Mesenchymal stem cell (in vitro differentiated cells and primary cell): ENCODE measurements at regions not wholly inside any gene's neighbourhood (a gene's known extent, or its start where the extent isn't known, plus 50 kb on each side); places are given as distances from the start of the nearest gene placed in this dataset.
A peak's percentile ranks its signal among the peaks of the same experiment; 100 is the strongest.
"Not testable (repeated sequence)": the region's sequence is repeated elsewhere in the genome, so short reads cannot be mapped to it uniquely, and the experiment has no call there.

ENCODE experiments used
- DNase-seq: peaks from one replicate; pipeline ENCODE4 v3.0.0-alpha.2; 2013
- H2AFZ ChIP-seq: one replicate; pipeline ENCODE4 v1.6.1; 2013; ENCODE audit warnings: low read depth, mild to moderate bottlenecking, control low read depth, inconsistent platforms, low read length, moderate library complexity
- H2AK5ac ChIP-seq: 2 replicates; pipeline ENCODE4 v1.6.1; 2013; ENCODE audit warnings: low read length, moderate library complexity, mild to moderate bottlenecking, inconsistent platforms; ENCODE audit not compliant: severe bottlenecking
- H2BK120ac ChIP-seq: one replicate; pipeline ENCODE4 v1.6.1; 2013; ENCODE audit warnings: low read depth, mild to moderate bottlenecking, inconsistent platforms, low read length, moderate library complexity
- H2BK12ac ChIP-seq, 2 experiments: one replicate each; pipeline ENCODE4 v1.6.1; 2013; ENCODE audit warnings: inconsistent platforms in 2 of 2, low read length in 2 of 2, mild to moderate bottlenecking in 2 of 2, moderate library complexity in 2 of 2, control low read depth in 1 of 2
- H2BK15ac ChIP-seq: one replicate; pipeline ENCODE4 v1.6.1; 2013; ENCODE audit warnings: mild to moderate bottlenecking, low read depth, inconsistent platforms; ENCODE audit not compliant: poor library complexity, severe bottlenecking
- H2BK5ac ChIP-seq: 2 replicates; pipeline ENCODE4 v1.6.1; 2013; ENCODE audit warnings: low read depth, mild to moderate bottlenecking, low read length, control low read depth, inconsistent platforms; ENCODE audit not compliant: poor library complexity, severe bottlenecking
- H3K14ac ChIP-seq, 2 experiments: one replicate each; pipeline ENCODE4 v1.6.1; 2013; ENCODE audit warnings: inconsistent platforms in 2 of 2, low read length in 2 of 2, control low read depth in 1 of 2, mild to moderate bottlenecking in 1 of 2, moderate library complexity in 1 of 2
- H3K18ac ChIP-seq, 2 experiments: one replicate each; pipeline ENCODE4 v1.6.1; 2013; ENCODE audit warnings: inconsistent platforms in 2 of 2, low read length in 2 of 2, control low read depth in 1 of 2, low read depth in 1 of 2, mild to moderate bottlenecking in 1 of 2
- H3K23ac ChIP-seq, 2 experiments: one replicate each; pipeline ENCODE4 v1.6.1; 2013; ENCODE audit warnings: inconsistent platforms in 2 of 2, low read length in 2 of 2, mild to moderate bottlenecking in 2 of 2, moderate library complexity in 2 of 2, control low read depth in 1 of 2
- H3K27ac ChIP-seq: 2 replicates; pipeline ENCODE4 v1.5.1; 2013; ENCODE audit warnings: mild to moderate bottlenecking, moderate library complexity, low read length, control low read depth, inconsistent platforms; ENCODE audit not compliant: poor library complexity, severe bottlenecking
- H3K27me3 ChIP-seq, 2 experiments: 2 replicates each; pipeline versions ENCODE4 v1.6.1 to v1.7.0; 2013; ENCODE audit warnings: low read length in 2 of 2, mild to moderate bottlenecking in 2 of 2, moderate library complexity in 2 of 2, control low read depth in 1 of 2, inconsistent platforms in 1 of 2; ENCODE audit not compliant: control insufficient read depth in 1 of 2, insufficient read depth in 1 of 2
- H3K36me3 ChIP-seq, 2 experiments: 2 replicates each; pipeline versions ENCODE4 v1.6.1 to v1.7.0; 2013; ENCODE audit warnings: low read length in 2 of 2, control low read depth in 1 of 2, inconsistent platforms in 1 of 2, low read depth in 1 of 2, mild to moderate bottlenecking in 1 of 2; ENCODE audit not compliant: insufficient read depth in 2 of 2, control insufficient read depth in 1 of 2
- H3K4ac ChIP-seq, 2 experiments: one replicate each; pipeline ENCODE4 v1.6.1; 2013; ENCODE audit warnings: inconsistent platforms in 2 of 2, low read length in 2 of 2, mild to moderate bottlenecking in 2 of 2, moderate library complexity in 2 of 2, control low read depth in 1 of 2, low read depth in 1 of 2
- H3K4me1 ChIP-seq: 2 replicates; pipeline ENCODE4 v1.6.1; 2013; ENCODE audit warnings: low read depth, low read length, control low read depth; ENCODE audit not compliant: control insufficient read depth, insufficient read depth
- H3K4me2 ChIP-seq: 2 replicates; pipeline ENCODE4 v1.6.1; 2013; ENCODE audit warnings: low read length, mild to moderate bottlenecking, inconsistent platforms; ENCODE audit not compliant: poor library complexity, severe bottlenecking
- H3K4me3 ChIP-seq, 2 experiments: 2 replicates each; pipeline versions ENCODE4 v1.5.1 to v1.7.0; 2013; ENCODE audit warnings: low read length in 2 of 2, mild to moderate bottlenecking in 2 of 2, control low read depth in 1 of 2, low read depth in 1 of 2; ENCODE audit not compliant: insufficient read depth in 1 of 2
- H3K79me1 ChIP-seq: replicated peaks from 2 replicates; pipeline ENCODE4 v1.6.1; 2013; ENCODE audit warnings: mild to moderate bottlenecking, control low read depth, low read length, inconsistent platforms; ENCODE audit not compliant: poor library complexity, severe bottlenecking
- H3K9ac ChIP-seq: 2 replicates; pipeline ENCODE4 v1.7.0; 2013; ENCODE audit warnings: mild to moderate bottlenecking, low read length, moderate library complexity
- H3K9me3 ChIP-seq: 2 replicates; pipeline ENCODE4 v1.7.0; 2013; ENCODE audit warnings: mild to moderate bottlenecking, low read length; ENCODE audit not compliant: control insufficient read depth
- H4K8ac ChIP-seq: one replicate; pipeline ENCODE4 v1.6.1; 2013; ENCODE audit warnings: inconsistent platforms, mild to moderate bottlenecking, low read length, moderate library complexity
- H4K91ac ChIP-seq: one replicate; pipeline ENCODE4 v1.6.1; 2013; ENCODE audit warnings: mild to moderate bottlenecking, low read length, inconsistent platforms
- WGBS: methylation state at CpG from one replicate; pipeline ENCODE4 v1.1.7; 2013; ENCODE audit warnings: mixed read lengths; 5-methylcytosine and 5-hydroxymethylcytosine counted together

DNA sequence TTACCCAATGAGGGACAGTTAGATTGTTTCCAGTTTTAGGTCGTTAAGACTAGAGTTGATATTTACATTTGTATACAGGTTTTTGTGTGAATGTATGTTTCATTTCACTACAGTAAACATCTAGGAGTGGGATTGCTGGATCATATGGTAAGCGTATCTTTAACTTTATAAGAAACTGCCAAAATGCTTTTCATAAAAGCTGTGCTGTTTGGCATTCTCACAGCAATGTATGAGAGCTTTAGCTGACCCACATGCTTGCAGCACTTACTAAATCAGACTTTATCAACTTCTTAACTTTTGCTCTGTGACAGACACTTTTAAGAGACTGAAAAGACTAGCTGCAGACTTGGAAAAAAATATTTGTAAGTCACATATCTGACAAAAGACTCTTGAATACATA lies 262.5 kb upstream of the PELI2 start:
- no peak overlapping the region for H2BK120ac ChIP-seq
- H3K79me1 ChIP-seq, result no peaks in the 10 kb centered on the region
- H3K9me3 ChIP-seq, result no peaks in the 10 kb centered on the region
- no peak overlapping the region for H2AK5ac ChIP-seq
- no peak overlapping the region for H3K18ac ChIP-seq
- no peak overlapping the region for H3K14ac ChIP-seq
- no peak overlapping the region for H2AFZ ChIP-seq
- WGBS, result 79% methylated on average over 2 of the region's 2 CpGs
- no peak overlapping the region for H3K23ac ChIP-seq
- no peak overlapping the region for H3K9ac ChIP-seq
- no peak overlapping the region for H3K4me2 ChIP-seq
- no peaks in the 10 kb centered on the region for H3K36me3 ChIP-seq
- no peaks in the 10 kb centered on the region for H3K4me1 ChIP-seq
- no peak overlapping the region for H2BK5ac ChIP-seq
- no peaks in the 10 kb centered on the region for H3K27me3 ChIP-seq
- no peak overlapping the region for H4K91ac ChIP-seq
- no peak for DNase-seq
- no peak overlapping the region for H3K4me3 ChIP-seq
- no peak overlapping the region for H2BK12ac ChIP-seq
- H3K4ac ChIP-seq, result no peak overlapping the region
- H3K27ac ChIP-seq, result no peak overlapping the region
- H4K8ac ChIP-seq, result no peak overlapping the region
- no peak overlapping the region for H2BK15ac ChIP-seq

GRCh38 chr14:55858604-55859003 lies 259.6 kb upstream of the PELI2 start:
- Histone ChIP-seq H3K79me1 (no peaks in the 10 kb centered on the region), H2BK15ac (no peak overlapping the region), H3K27ac (no peak overlapping the region), H3K27me3 (no peaks in the 10 kb centered on the region), H3K9ac (no peak overlapping the region), H3K14ac (no peak overlapping the region), H4K8ac (no peak overlapping the region), H3K23ac (no peak overlapping the region), H3K4me3 (no peak overlapping the region), H3K4me2 (no peak overlapping the region), H3K4me1 (no peaks in the 10 kb centered on the region), H3K4ac (no peak overlapping the region), H2BK120ac (no peak overlapping the region), H2BK12ac (no peak overlapping the region), H3K9me3 (no peaks in the 10 kb centered on the region), H2AFZ (no peak overlapping the region), H4K91ac (no peak overlapping the region), H3K18ac (no peak overlapping the region), H2BK5ac (no peak overlapping the region), H2AK5ac (no peak overlapping the region), H3K36me3 (no peaks in the 10 kb centered on the region)
- 100% methylated on average over 2 of the region's 2 CpGs for WGBS
- DNase-seq, result no peak

DNA sequence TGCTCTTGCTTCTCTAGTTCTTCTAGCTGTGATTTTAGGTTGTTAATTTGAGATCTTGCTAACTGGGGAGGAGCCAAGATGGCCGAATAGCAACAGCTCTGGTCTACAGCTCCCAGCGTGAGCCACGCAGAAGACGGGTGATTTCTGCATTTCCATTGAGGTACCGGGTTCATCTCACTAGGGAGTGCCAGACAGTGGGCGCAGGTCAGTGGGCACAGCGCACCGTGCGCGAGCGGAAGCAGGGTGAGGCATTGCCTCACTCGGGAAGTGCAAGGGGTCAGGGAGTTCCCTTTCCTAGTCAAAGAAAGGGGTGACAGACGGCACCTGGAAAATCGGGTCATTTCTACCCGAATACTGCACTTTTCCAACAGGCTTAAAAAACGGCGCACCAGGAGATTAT lies 256.6 kb upstream of the PELI2 start:
- H3K9me3 ChIP-seq, H3K27ac ChIP-seq, H3K14ac ChIP-seq, H3K36me3 ChIP-seq, H3K4me1 ChIP-seq, H3K27me3 ChIP-seq, H2BK5ac ChIP-seq, H2AK5ac ChIP-seq, H3K4me3 ChIP-seq, H3K4me2 ChIP-seq, H3K4ac ChIP-seq, H3K79me1 ChIP-seq, H4K91ac ChIP-seq, DNase-seq, H4K8ac ChIP-seq, H2BK120ac ChIP-seq, H2BK15ac ChIP-seq, H3K9ac ChIP-seq, H2BK12ac ChIP-seq, H3K18ac ChIP-seq, H2AFZ ChIP-seq, H3K23ac ChIP-seq: not testable (repeated sequence)
- 96% methylated on average over 17 of the region's 17 CpGs for WGBS

DNA sequence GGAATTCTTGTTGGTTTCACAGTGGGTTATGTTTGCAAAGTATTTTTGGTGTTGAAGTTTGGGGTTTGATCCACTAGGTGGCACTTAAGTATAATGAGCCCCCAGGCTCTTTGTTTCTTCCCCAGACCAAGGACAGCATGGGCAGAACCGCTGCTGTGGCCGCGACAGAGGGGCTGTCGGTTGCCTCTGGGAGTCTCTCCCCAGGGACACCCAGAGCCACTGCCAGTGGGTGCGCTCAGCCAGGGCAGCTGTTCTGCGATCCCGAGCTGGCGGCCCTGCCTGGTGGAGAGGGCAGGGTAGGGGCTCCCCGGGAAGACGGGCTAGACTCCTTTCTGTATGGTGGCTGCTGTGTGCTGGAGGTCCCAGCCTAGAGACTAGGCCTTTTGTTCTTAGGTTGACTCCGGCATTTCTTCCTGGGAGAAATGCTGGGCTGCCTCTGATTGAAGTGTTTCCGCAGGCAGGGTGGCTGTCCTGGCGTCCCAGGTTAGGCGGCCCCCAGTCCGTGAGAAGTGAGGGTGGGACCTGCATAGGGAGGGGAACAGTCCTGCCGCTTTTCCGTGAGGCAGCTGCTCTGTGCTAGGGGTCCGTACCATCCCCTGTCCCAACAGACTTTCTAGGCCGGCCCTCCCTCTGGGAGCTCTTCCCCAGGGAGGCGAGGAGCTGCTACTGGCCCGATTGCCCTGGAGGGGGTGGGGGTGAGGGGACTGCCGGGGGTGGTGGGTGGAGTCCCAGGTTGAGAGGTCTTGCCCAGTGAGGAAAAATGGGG lies 253.1 kb upstream of the PELI2 start:
- no peaks in the 10 kb centered on the region for H3K27me3 ChIP-seq
- H2BK120ac ChIP-seq, result no peak overlapping the region
- H3K9me3 ChIP-seq, result no peaks in the 10 kb centered on the region
- H2BK15ac ChIP-seq, result no peak overlapping the region
- no peak overlapping the region for H4K91ac ChIP-seq
- no peak overlapping the region for H2AK5ac ChIP-seq
- no peak for DNase-seq
- no peaks in the 10 kb centered on the region for H3K79me1 ChIP-seq
- no peak overlapping the region for H3K27ac ChIP-seq
- no peak overlapping the region for H3K4me3 ChIP-seq
- no peak overlapping the region for H2BK5ac ChIP-seq
- H3K18ac ChIP-seq, result no peak overlapping the region
- no peaks in the 10 kb centered on the region for H3K36me3 ChIP-seq
- no peak overlapping the region for H2BK12ac ChIP-seq
- no peaks in the 10 kb centered on the region for H3K4me1 ChIP-seq
- no peak overlapping the region for H3K4me2 ChIP-seq
- H3K9ac ChIP-seq, result no peak overlapping the region
- peak overlapping the region; percentile 49 for H4K8ac ChIP-seq
- 88% methylated on average over 22 of the region's 22 CpGs for WGBS
- no peak overlapping the region for H2AFZ ChIP-seq
- no peak overlapping the region for H3K23ac ChIP-seq
- no peak overlapping the region for H3K4ac ChIP-seq
- no peak overlapping the region for H3K14ac ChIP-seq
